Keratinocyte (primary cell): ENCODE measurements at regions not wholly inside any gene's neighbourhood (a gene's known extent, or its start where the extent isn't known, plus 50 kb on each side); places are given as distances from the start of the nearest gene placed in this dataset.

ENCODE experiments used
- CTCF ChIP-seq, 3 experiments: IDR thresholded peaks in 1 of 3; conservative IDR thresholded peaks in 1 of 3; optimal IDR thresholded peaks in 1 of 3; 2 replicates in 2 of 3; 3 replicates in 1 of 3; pipeline versions ENCODE3 to v1.5.1; 2011; ENCODE audit warnings: low read length in 3 of 3, mild to moderate bottlenecking in 3 of 3, moderate library complexity in 2 of 3, control low read depth in 1 of 3, inconsistent platforms in 1 of 3; ENCODE audit not compliant: insufficient read depth in 2 of 3; ENCODE audit errors: extremely low read depth in 1 of 3
- EZH2 ChIP-seq: IDR thresholded peaks from one replicate; pipeline ENCODE4 v1.6.1; 2012; ENCODE audit warnings: inconsistent platforms, mild to moderate bottlenecking, low read length, moderate library complexity

GRCh38 chr19:5398693-5399057 lies 56.5 kb upstream of the ZNRF4 start:
- TF ChIP-seq EZH2 (no peak), CTCF (optimal IDR thresholded peaks at IDR 0.05 in 1 of 3, IDR thresholded peaks at IDR 0.05 in 1 of 3, conservative IDR thresholded peaks at IDR 0.05 in 1 of 3; ENCODE audit: extremely low read depth in 1 of 3, insufficient read depth in 2 of 3, low read length in 3 of 3) (no peak)
